GM23248 (cell line): ENCODE measurements at regions not wholly inside any gene's neighbourhood (a gene's known extent, or its start where the extent isn't known, plus 50 kb on each side); places are given as distances from the start of the nearest gene placed in this dataset.
"Not testable (repeated sequence)": the region's sequence is repeated elsewhere in the genome, so short reads cannot be mapped to it uniquely, and the experiment has no call there.

Source experiments
- EZH2 ChIP-seq: fragments of 200-600 bp; sonication (generic); IDR thresholded peaks from 2 replicates; pipeline ENCODE4 v1.6.1; 2018; ENCODE audit warnings: antibody characterized with exemption, mild to moderate bottlenecking; ENCODE audit not compliant: insufficient read depth, poor library complexity, severe bottlenecking
- EZH2phosphoT487 ChIP-seq: fragments of 200-600 bp; sonication (generic); IDR thresholded peaks from 2 replicates; pipeline ENCODE4 v1.6.1; 2018; ENCODE audit warnings: antibody characterized with exemption, moderate library complexity, mild to moderate bottlenecking, low read depth; ENCODE audit not compliant: insufficient read depth

GRCh38 chr16:32202585-32202984, 50.5 kb upstream of the TP53TG3D start:
- not testable (repeated sequence) for TF ChIP-seq EZH2, EZH2phosphoT487
